ENCODE measurements at regions not wholly inside any gene's neighbourhood (a gene's known extent, or its start where the extent isn't known, plus 50 kb on each side); places are given as distances from the start of the nearest gene placed in this dataset.

GRCh38 chr2:145864501-145864900, 1344.6 kb upstream of the ZEB2 start:
- Histone ChIP-seq H3K9me3 (no peaks in the 10 kb centered on the region), H3K4me3 (no peak overlapping the region), H3K27ac (no peak overlapping the region), H3K36me3 (no peaks in the 10 kb centered on the region), H3K27me3 (no peaks in the 10 kb centered on the region), H3K4me1 (no peaks in the 10 kb centered on the region)
- intact Hi-C loops (cut with DNase I): no loop called here
- DNase-seq (no peak), ATAC-seq (no peak)
- TF ChIP-seq CTCF (IDR thresholded peaks at IDR 0.05): no peak

GRCh38 chr2:145861940-145862339, 1342.0 kb upstream of the ZEB2 start:
- no peak for TF ChIP-seq CTCF (IDR thresholded peaks at IDR 0.05)
- H3K27ac ChIP-seq: no peak overlapping the region
- no peaks in the 10 kb centered on the region for H3K36me3 ChIP-seq
- H3K27me3 ChIP-seq: no peaks in the 10 kb centered on the region
- ATAC-seq (no peak), DNase-seq (no peak)
- H3K9me3 ChIP-seq: no peaks in the 10 kb centered on the region
- no peak overlapping the region for H3K4me3 ChIP-seq
- intact Hi-C loops (cut with DNase I): no loop called here
- H3K4me1 ChIP-seq: no peaks in the 10 kb centered on the region

GRCh38 chr2:145860083-145860482, 1340.2 kb upstream of the ZEB2 start:
- TF ChIP-seq CTCF (IDR thresholded peaks at IDR 0.05): no peak
- Histone ChIP-seq H3K4me1 (no peaks in the 10 kb centered on the region), H3K9me3 (no peaks in the 10 kb centered on the region), H3K27ac (no peak overlapping the region), H3K4me3 (no peak overlapping the region), H3K27me3 (no peaks in the 10 kb centered on the region), H3K36me3 (no peaks in the 10 kb centered on the region)
- DNase-seq (no peak), ATAC-seq (no peak)
- intact Hi-C loops (cut with DNase I): no loop called here

- no peaks in the 10 kb centered on the region for H3K4me1 ChIP-seq
- no peak overlapping the region for H3K27ac ChIP-seq
- TF ChIP-seq CTCF (IDR thresholded peaks at IDR 0.05): no peak
- no peak for ATAC-seq
- DNase-seq: no peak
- intact Hi-C loops (cut with DNase I): no loop called here
- H3K27me3 ChIP-seq: no peaks in the 10 kb centered on the region
- H3K36me3 ChIP-seq: no peaks in the 10 kb centered on the region
- H3K9me3 ChIP-seq: no peaks in the 10 kb centered on the region
- H3K4me3 ChIP-seq: no peak overlapping the region
Measured at GRCh38 chr2:145855142-145855541, 1335.2 kb upstream of the ZEB2 start.

GRCh38 chr2:145854039-145854755, 1334.3 kb upstream of the ZEB2 start:
- Histone ChIP-seq H3K4me1 (no peaks in the 10 kb centered on the region), H3K27me3 (no peaks in the 10 kb centered on the region), H3K4me3 (no peak overlapping the region), H3K27ac (no peak overlapping the region), H3K36me3 (no peaks in the 10 kb centered on the region), H3K9me3 (no peaks in the 10 kb centered on the region)
- DNase-seq: no peak
- ATAC-seq: no peak
- intact Hi-C loops (cut with DNase I): no loop called here
- TF ChIP-seq CTCF (IDR thresholded peaks at IDR 0.05): no peak

GRCh38 chr2:145851730-145852129, 1331.8 kb upstream of the ZEB2 start:
- H3K36me3 ChIP-seq: no peaks in the 10 kb centered on the region
- no peaks in the 10 kb centered on the region for H3K9me3 ChIP-seq
- no peak for ATAC-seq
- H3K4me3 ChIP-seq: no peak overlapping the region
- no peaks in the 10 kb centered on the region for H3K27me3 ChIP-seq
- H3K27ac ChIP-seq: no peak overlapping the region
- no peak for DNase-seq
- intact Hi-C loops (cut with DNase I): no loop called here
- no peak for TF ChIP-seq CTCF (IDR thresholded peaks at IDR 0.05)
- H3K4me1 ChIP-seq: no peaks in the 10 kb centered on the region
